ENCODE measurements at regions not wholly inside any gene's neighbourhood (a gene's known extent, or its start where the extent isn't known, plus 50 kb on each side); places are given as distances from the start of the nearest gene placed in this dataset.

GRCh38 chr13:79212064-79212619, 193.9 kb downstream of the RBM26 start:
- no peaks in the 10 kb centered on the region for H3K4me1 Mint-ChIP-seq
- Histone ChIP-seq H3K4me1 (ENCODE audit: control insufficient read depth in 2 of 2, insufficient read depth in 2 of 2, low read length in 2 of 2) (no peaks in the 10 kb centered on the region), H4K20me1 (ENCODE audit: control insufficient read depth, insufficient read depth, low read length, poor library complexity, severe bottlenecking) (no peaks in the 10 kb centered on the region), H3K4me2 (replicated peaks; ENCODE audit: low read depth, low read length, poor library complexity, severe bottlenecking) (no peak overlapping the region), H3K9me3 (ENCODE audit: control extremely low read depth in 1 of 3, control insufficient read depth in 2 of 3, insufficient read depth in 1 of 3, low read length in 2 of 3) (no peaks in the 10 kb centered on the region), H3K36me3 (replicated peaks in 1 of 2; ENCODE audit: control extremely low read depth in 1 of 2, control insufficient read depth in 1 of 2, extremely low read depth in 1 of 2, insufficient read depth in 2 of 2, low read length in 1 of 2) (no peaks in the 10 kb centered on the region), H3K79me2 (ENCODE audit: control insufficient read depth, insufficient read depth, low read length) (no peaks in the 10 kb centered on the region), H3K27me3 (replicated peaks in 1 of 4; ENCODE audit: control extremely low read depth in 1 of 4, control insufficient read depth in 3 of 4, insufficient read depth in 4 of 4, low read length in 3 of 4) (no peaks in the 10 kb centered on the region), H3K27ac (ENCODE audit: low read length in 2 of 2) (no peak overlapping the region), H2AFZ (ENCODE audit: insufficient read depth, low read depth, low read length, poor library complexity, severe bottlenecking) (no peak overlapping the region), H3K9ac (ENCODE audit: low read length) (no peak overlapping the region), H3K4me3 (ENCODE audit: control extremely low read depth in 1 of 5, extremely low read depth in 1 of 5, insufficient read depth in 1 of 5, low read depth in 2 of 5, low read length in 4 of 5) (no peak overlapping the region)
- ATAC-seq (ENCODE audit: low read depth) (no peak), DNase-seq (no peak)
- intact Hi-C loops (cut with micrococcal nuclease): no loop called here
- H3K9me3 Mint-ChIP-seq (ENCODE audit: insufficient read depth): no peaks in the 10 kb centered on the region
- ChIA-PET CTCF (no interaction called here), POLR2A (no interaction called here)
- H3K27ac Mint-ChIP-seq: no peak overlapping the region
- H3K4me3 Mint-ChIP-seq: no peak overlapping the region
- H3K27me3 Mint-ChIP-seq: peaks cover 9% of the 10 kb centered on the region
- 92% methylated on average over 4 of the region's 10 CpGs for WGBS (ENCODE audit: insufficient coverage)
- TF ChIP-seq EZH2 (IDR thresholded peaks at IDR 0.05; ENCODE audit: borderline replicate concordance, insufficient read depth, low read depth, low read length, poor library complexity, severe bottlenecking) (no peak), CTCF (IDR thresholded peaks at IDR 0.05) (no peak)

- Mint-ChIP-seq H3K27me3 (peaks cover 4% of the 10 kb centered on the region), H3K9me3 (ENCODE audit: insufficient read depth) (no peaks in the 10 kb centered on the region), H3K4me1 (no peaks in the 10 kb centered on the region), H3K4me3 (no peak overlapping the region), H3K27ac (no peak overlapping the region)
- DNase-seq: no peak
- POLR2A ChIA-PET: no interaction called here
- Histone ChIP-seq H3K4me2 (replicated peaks; ENCODE audit: low read depth, low read length, poor library complexity, severe bottlenecking) (no peak overlapping the region), H3K27me3 (replicated peaks in 1 of 4; ENCODE audit: control extremely low read depth in 1 of 4, control insufficient read depth in 3 of 4, insufficient read depth in 4 of 4, low read length in 3 of 4) (no peaks in the 10 kb centered on the region), H3K79me2 (ENCODE audit: control insufficient read depth, insufficient read depth, low read length) (no peaks in the 10 kb centered on the region), H3K27ac (ENCODE audit: low read length in 2 of 2) (no peak overlapping the region), H3K36me3 (replicated peaks in 1 of 2; ENCODE audit: control extremely low read depth in 1 of 2, control insufficient read depth in 1 of 2, extremely low read depth in 1 of 2, insufficient read depth in 2 of 2, low read length in 1 of 2) (no peaks in the 10 kb centered on the region), H2AFZ (ENCODE audit: insufficient read depth, low read depth, low read length, poor library complexity, severe bottlenecking) (no peak overlapping the region), H4K20me1 (ENCODE audit: control insufficient read depth, insufficient read depth, low read length, poor library complexity, severe bottlenecking) (no peaks in the 10 kb centered on the region), H3K9ac (ENCODE audit: low read length) (no peak overlapping the region), H3K4me1 (ENCODE audit: control insufficient read depth in 2 of 2, insufficient read depth in 2 of 2, low read length in 2 of 2) (no peaks in the 10 kb centered on the region), H3K4me3 (ENCODE audit: control extremely low read depth in 1 of 5, extremely low read depth in 1 of 5, insufficient read depth in 1 of 5, low read depth in 2 of 5, low read length in 4 of 5) (no peak overlapping the region), H3K9me3 (ENCODE audit: control extremely low read depth in 1 of 3, control insufficient read depth in 2 of 3, insufficient read depth in 1 of 3, low read length in 2 of 3) (no peaks in the 10 kb centered on the region)
- CTCF ChIA-PET: no interaction called here
- no peak for TF ChIP-seq EZH2 (IDR thresholded peaks at IDR 0.05; ENCODE audit: borderline replicate concordance, insufficient read depth, low read depth, low read length, poor library complexity, severe bottlenecking)
- TF ChIP-seq CTCF (IDR thresholded peaks at IDR 0.05): no peak
- WGBS (ENCODE audit: insufficient coverage): no CpG with 5 or more reads among the region's 1 CpG
- intact Hi-C loops (cut with micrococcal nuclease): no loop called here
- ATAC-seq (ENCODE audit: low read depth): no peak
Measured at GRCh38 chr13:79211377-79211776, 194.7 kb downstream of the RBM26 start.
